Suprapubic skin (tissue), 4 donors: ENCODE measurements at regions not wholly inside any gene's neighbourhood (a gene's known extent, or its start where the extent isn't known, plus 50 kb on each side); places are given as distances from the start of the nearest gene placed in this dataset.

Experiments
- POLR2A ChIP-seq, 2 donors: fragments of 450-650 bp; IDR thresholded peaks; one replicate each; pipeline ENCODE4 v1.6.1; 2017; ENCODE audit warnings: antibody characterized with exemption in 2 of 2, mild to moderate bottlenecking in 2 of 2, moderate library complexity in 2 of 2
- POLR2AphosphoS5 ChIP-seq, 3 donors: sonication (generic); formaldehyde crosslinking; IDR thresholded peaks; one replicate each; pipeline ENCODE4 v1.6.1; 2017; ENCODE audit warnings: antibody characterized with exemption in 3 of 3
- TF ChIP-seq, protein P1 (sequence below), 2 donors: fragments of 200-600 bp in 1 of 2; fragments of 450-650 bp in 1 of 2; sonication (generic) in 1 of 2; IDR thresholded peaks; one replicate each; pipeline ENCODE4 v1.5.1; 2016 to 2019; ENCODE audit warnings: antibody characterized with exemption in 2 of 2, mild to moderate bottlenecking in 1 of 2, moderate library complexity in 1 of 2

DNA sequence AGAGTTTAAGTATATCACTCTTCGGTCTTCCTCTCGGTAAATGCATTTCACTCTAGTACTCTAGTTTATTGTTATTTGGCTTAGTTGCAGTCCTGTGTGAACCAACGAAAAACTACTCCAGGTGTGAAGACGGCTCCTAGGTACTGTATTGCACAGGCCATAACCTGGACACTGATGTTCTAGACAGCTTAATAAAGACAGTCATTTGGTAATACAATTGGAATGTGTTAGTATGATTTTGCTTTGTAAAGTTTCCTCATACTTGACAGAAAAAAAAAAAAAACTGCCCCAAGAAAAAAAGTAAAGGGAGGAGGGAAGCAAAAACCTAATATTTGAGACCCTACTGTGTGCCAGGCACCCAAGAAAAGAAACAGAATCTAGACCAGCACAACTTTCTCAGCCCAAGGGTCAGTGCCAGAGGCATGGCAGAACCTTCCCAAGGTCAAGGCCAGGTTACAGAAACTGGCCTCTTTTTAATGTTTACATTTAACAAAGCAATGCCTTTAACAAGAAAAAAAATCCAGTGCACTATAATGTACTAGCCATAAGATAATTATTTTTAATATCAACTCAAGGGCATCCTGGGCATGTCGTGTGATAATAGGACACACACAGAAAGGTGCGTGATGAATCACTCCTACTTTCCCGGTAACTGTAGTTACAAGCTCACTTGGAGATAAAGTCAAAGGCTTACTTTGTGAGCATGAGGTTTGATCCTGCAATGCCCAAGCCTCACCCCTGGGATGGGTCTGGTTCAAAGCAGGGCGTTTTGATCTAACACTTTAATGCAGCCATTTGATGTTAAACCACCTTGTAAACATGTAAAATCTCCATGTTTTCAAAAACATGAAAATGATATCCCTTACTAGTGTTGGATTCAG lies 110.6 kb downstream of the BMP4 start:
- TF ChIP-seq POLR2A (IDR thresholded peaks at IDR 0.05) = no peak
- TF ChIP-seq, protein P1, sequence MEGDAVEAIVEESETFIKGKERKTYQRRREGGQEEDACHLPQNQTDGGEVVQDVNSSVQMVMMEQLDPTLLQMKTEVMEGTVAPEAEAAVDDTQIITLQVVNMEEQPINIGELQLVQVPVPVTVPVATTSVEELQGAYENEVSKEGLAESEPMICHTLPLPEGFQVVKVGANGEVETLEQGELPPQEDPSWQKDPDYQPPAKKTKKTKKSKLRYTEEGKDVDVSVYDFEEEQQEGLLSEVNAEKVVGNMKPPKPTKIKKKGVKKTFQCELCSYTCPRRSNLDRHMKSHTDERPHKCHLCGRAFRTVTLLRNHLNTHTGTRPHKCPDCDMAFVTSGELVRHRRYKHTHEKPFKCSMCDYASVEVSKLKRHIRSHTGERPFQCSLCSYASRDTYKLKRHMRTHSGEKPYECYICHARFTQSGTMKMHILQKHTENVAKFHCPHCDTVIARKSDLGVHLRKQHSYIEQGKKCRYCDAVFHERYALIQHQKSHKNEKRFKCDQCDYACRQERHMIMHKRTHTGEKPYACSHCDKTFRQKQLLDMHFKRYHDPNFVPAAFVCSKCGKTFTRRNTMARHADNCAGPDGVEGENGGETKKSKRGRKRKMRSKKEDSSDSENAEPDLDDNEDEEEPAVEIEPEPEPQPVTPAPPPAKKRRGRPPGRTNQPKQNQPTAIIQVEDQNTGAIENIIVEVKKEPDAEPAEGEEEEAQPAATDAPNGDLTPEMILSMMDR (IDR thresholded peaks at IDR 0.05) = no peak
- TF ChIP-seq POLR2AphosphoS5 (IDR thresholded peaks at IDR 0.05) = no peak
